Omental fat pad (tissue), 3 donors: ENCODE measurements at regions not wholly inside any gene's neighbourhood (a gene's known extent, or its start where the extent isn't known, plus 50 kb on each side); places are given as distances from the start of the nearest gene placed in this dataset.

ENCODE experiments used
- ATAC-seq: fragments of 150-250 bp; one replicate; pipeline ENCODE4 v1.9.1; 2016; ENCODE audit warnings: mild to moderate bottlenecking, moderate library complexity; ENCODE audit not compliant: low FRiP score
- DNase-seq: peaks from one replicate; pipeline ENCODE4 v3.0.0-alpha.2; 2019; ENCODE audit warnings: low spot score
- TF ChIP-seq, protein P1 (sequence below), 3 donors: fragments of 450-650 bp; IDR thresholded peaks; one replicate each; pipeline ENCODE4 v1.5.1; 2016 to 2017; ENCODE audit warnings: antibody characterized with exemption in 3 of 3, mild to moderate bottlenecking in 3 of 3, moderate library complexity in 2 of 3

DNA sequence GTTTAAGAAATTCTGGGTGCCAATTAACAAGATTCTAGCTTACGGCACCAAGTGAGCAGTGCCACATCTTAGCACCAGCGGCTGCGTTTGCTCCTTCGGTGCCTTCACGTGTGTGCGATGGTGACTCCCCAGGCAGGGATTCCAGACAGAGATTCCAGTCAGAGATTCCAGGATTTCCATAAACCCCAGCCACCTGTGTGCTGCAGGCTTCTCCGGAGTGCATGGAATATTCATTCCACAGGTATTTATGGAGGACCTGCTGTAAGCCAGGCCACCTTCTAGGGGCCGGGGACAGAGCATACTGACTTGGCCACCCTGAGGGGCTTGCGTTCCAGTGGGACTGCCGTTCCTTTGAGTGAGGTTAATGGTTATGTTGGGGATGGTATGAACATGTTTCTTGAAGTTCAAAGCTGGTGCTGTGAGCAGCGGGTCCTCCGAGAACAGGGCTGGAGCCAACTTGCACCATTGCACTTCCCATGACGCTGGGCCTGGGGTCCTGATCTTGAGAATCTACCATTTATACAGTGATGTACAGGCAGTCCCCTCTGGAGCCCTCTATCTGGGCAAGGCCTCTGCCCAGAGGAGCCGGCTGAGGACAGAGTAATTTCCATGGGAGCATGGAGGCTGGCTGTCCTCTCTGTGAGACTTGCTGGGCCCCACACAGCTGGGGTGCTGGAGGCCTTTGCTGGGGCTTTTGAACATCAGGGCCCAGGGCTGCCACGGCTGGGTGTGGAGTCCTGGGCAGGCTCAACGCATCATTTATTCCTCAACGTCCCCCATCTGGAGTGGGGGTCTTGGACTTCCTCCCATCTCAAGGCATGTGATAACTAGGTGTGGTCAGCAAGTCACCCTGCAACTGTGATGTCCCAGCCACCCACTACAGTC, 58.8 kb upstream of the AJAP1 start:
- DNase-seq (no peak), ATAC-seq (no peak)
- TF ChIP-seq, protein P1, sequence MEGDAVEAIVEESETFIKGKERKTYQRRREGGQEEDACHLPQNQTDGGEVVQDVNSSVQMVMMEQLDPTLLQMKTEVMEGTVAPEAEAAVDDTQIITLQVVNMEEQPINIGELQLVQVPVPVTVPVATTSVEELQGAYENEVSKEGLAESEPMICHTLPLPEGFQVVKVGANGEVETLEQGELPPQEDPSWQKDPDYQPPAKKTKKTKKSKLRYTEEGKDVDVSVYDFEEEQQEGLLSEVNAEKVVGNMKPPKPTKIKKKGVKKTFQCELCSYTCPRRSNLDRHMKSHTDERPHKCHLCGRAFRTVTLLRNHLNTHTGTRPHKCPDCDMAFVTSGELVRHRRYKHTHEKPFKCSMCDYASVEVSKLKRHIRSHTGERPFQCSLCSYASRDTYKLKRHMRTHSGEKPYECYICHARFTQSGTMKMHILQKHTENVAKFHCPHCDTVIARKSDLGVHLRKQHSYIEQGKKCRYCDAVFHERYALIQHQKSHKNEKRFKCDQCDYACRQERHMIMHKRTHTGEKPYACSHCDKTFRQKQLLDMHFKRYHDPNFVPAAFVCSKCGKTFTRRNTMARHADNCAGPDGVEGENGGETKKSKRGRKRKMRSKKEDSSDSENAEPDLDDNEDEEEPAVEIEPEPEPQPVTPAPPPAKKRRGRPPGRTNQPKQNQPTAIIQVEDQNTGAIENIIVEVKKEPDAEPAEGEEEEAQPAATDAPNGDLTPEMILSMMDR (IDR thresholded peaks at IDR 0.05), result no peak

DNA sequence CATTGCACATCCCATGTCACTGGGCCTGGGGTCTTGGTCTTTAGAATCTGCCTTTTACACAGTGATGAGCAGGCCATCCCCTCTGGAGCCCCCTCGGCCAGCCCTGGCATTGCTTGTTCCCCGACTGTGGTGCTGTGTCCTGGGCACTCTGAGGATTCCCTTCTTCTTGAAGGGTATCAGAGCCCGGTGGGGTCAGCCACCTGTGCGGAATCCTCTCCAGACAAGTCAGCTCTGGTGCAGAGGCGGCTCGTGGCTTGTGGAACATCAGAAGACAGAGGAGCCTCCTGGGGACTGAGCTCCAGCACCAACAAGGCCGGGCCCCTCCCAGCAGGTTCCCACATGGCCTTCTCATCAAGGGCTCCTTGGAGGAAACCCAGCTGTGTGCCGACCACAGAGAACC, 57.9 kb upstream of the AJAP1 start:
- DNase-seq, result no peak

DNA sequence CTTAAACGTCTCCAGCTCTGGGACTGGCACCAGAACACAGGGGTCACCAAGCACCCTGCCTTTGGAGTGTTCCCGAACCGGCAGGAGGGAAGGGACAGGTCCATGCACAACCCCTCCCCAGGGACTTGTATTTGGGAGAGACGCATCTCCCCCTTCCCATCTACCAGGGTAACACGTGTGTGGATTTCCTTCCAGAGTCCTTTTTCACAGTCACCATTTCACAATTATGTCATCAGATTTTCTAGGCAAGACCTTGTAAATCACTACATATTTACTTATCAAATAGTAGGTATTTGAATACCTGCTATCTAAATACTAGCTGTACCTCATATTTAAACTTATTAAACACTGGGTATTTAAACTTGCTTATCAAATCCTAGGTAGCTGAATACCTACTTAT, 57.4 kb upstream of the AJAP1 start:
- no peak for ATAC-seq
- no peak for DNase-seq
- TF ChIP-seq, protein P1 (IDR thresholded peaks at IDR 0.05), result no peak

More for the DNA sequence above, 57.9 kb upstream of the AJAP1 start:
- ATAC-seq, result no peak
- TF ChIP-seq, protein P1 (IDR thresholded peaks at IDR 0.05), result no peak

DNA sequence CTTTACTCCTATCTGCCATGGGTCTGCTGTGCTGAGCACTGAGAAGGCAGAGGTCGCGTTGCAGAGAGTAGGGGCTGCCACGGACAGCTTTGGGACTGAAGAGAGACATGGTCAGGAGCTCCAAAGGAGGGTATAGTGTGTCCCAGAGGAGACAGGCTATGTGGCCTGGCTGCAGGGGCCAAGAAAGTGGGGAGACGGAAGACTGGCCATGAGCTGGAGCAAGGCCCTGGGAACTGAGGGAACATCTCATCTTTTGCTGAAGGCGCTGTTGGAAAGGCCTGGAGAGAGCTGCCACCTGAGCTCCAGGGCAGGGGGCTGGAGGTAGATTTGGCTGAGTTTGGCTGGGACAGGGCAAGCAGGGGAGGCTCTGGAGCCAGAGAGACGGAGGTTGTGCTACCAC, 55.8 kb upstream of the AJAP1 start:
- no peak for ATAC-seq
- TF ChIP-seq, protein P1 (IDR thresholded peaks at IDR 0.05), result no peak
- no peak for DNase-seq

DNA sequence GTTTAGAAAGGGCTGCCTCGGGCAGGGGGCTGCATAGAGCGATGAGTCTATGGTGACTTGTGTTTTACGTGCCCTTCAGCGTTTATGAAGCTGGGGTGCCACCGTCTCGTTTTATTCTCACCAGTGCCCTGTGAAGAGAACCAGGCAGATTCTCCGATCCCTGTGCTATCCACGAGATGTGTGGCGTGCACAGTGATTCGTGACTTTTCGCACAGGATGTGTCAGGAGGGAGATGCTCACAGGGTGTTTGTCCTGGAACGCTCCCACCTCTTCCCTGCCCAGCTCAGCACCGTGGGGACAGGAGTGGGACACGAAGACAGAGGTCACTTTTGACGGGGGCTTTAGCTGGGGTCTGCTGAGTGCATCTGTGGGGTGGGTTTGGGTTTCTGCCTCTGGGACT, 54.9 kb upstream of the AJAP1 start:
- TF ChIP-seq, protein P1 (IDR thresholded peaks at IDR 0.05), result no peak
- DNase-seq (no peak), ATAC-seq (no peak)

DNA sequence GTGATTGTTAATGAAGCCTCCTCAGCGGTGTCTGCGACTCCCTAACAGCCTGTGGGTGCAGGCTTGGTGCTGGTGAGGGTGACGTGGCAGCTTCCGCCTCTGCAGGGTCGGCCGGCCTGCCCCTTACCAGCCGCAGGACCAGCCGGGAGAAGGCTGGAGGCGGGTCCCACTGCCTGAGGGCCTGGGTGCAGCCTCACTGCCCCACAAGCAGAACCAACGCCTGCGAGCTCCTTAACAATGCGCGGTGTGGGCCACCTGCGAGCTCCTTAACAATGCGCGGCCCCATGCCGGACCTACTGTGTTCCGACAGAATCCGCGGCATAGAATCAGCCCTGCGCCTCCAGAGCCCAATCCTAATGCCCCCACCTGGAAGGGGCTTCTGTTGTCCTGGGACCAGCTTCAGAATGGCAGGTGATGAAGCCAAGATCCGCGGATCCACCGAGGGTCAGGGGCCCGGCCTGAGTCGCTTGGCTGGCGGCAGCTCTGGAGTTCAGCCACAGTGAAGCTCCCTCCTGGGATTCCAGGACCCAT, 54.4 kb upstream of the AJAP1 start:
- TF ChIP-seq, protein P1 (IDR thresholded peaks at IDR 0.05), result no peak
- ATAC-seq, result no peak
- no peak for DNase-seq
